GM21528 (cell line): ENCODE measurements at regions not wholly inside any gene's neighbourhood (a gene's known extent, or its start where the extent isn't known, plus 50 kb on each side); places are given as distances from the start of the nearest gene placed in this dataset.

Experiments
- ATAC-seq: cut with Tn5 transposase; IDR thresholded peaks from one replicate; pipeline ENCODE4 v1.9.1; 2021; ENCODE audit warnings: mild to moderate bottlenecking, moderate library complexity; ENCODE audit not compliant: unreplicated experiment, low FRiP score

- ATAC-seq, result no peak
These were observed 55.9 kb upstream of the SLIT3 start for GRCh38 chr5:169356811-169357210.

GRCh38 chr5:169356181-169356580, 55.2 kb upstream of the SLIT3 start:
- no peak for ATAC-seq

DNA sequence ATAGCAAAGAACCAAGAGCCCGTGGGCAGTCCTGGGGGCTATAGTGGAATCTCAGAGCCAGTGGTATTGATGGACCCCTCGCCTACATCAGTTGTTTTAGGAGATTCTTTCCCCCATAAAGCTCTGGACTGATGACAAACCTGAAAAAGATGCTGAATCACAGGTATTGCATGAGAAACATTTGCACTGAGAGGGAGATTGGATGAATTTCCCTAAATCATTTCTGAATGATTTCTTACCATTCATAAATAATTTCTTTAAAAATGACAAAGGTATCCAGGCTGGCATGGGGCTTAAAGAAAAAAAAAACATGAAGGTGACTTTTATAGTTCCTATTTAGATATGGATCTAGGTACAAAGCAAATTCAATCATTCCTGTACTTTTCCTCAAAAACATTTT, 54.0 kb upstream of the SLIT3 start:
- ATAC-seq, result no peak

GRCh38 chr5:169354263-169354662, 53.3 kb upstream of the SLIT3 start:
- no peak for ATAC-seq

DNA sequence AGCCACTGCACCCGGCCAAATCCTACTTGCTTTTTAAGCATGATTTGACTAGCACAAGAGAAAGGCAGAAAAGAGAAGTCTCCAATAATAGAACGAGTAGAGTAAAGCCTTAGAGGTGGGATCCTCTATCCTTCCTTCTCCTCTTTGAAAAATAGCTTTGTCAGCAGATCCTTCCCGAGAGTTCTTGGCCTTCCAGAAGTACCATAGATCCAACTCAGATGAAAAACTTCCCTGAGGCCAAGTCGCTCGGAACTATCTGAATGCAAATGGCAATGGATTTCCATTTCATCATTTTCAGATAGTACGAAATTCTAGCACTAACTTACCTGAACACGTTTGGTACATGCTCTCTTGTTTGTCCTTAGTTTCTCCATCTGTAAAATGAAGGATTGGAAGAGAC, 52.0 kb upstream of the SLIT3 start:
- ATAC-seq, result no peak

- ATAC-seq, result no peak
These were observed 50.8 kb upstream of the SLIT3 start for GRCh38 chr5:169351721-169352120.

DNA sequence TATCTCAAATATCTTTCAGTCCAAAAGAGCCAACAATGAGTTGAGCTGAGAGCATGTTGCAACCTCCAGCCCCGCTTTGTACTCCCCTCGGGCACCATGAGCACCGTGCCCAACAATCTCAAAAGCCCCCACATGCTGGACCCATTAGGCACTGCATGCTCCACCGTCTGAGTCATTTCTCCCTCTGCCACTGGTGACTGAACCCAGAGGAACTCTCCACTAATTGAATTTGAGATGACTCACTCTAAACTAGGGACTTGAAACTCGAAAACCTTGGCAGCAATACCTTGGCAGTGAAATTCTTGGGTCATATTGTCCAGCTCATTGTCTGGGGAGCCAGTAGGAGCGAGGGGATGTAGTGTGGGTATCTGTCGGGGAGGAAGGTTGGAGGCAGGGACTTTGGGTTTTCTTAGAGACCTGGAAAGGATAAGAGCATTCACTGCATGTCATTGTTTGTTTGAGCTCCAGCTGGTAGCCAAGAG, 49.9 kb upstream of the SLIT3 start:
- ATAC-seq, result no peak
